Esophagus squamous epithelium (tissue), 5 donors: ENCODE measurements at regions not wholly inside any gene's neighbourhood (a gene's known extent, or its start where the extent isn't known, plus 50 kb on each side); places are given as distances from the start of the nearest gene placed in this dataset.

Experiments
- DNase-seq: peaks from one replicate; lab custom pipeline; 2025; lab: John Stamatoyannopoulos, UW
- H3K27ac ChIP-seq, 4 donors: fragments of 200-600 bp; sonication (generic); one replicate each; pipeline ENCODE4 v1.5.1; 2016 to 2019; ENCODE audit warnings: mild to moderate bottlenecking in 1 of 4
- H3K27me3 ChIP-seq, 4 donors: fragments of 200-600 bp; sonication (generic); 1 replicate in 3 of 4; 2 replicates in 1 of 4; pipeline versions ENCODE4 v1.5.1 to v1.6.0; 2017 to 2021; ENCODE audit warnings: antibody characterized with exemption in 1 of 4
- H3K36me3 ChIP-seq, 3 donors: fragments of 200-600 bp; sonication (generic); one replicate each; pipeline ENCODE4 v1.5.1; 2016 to 2019
- H3K4me1 ChIP-seq, 3 donors: fragments of 200-600 bp; sonication (generic); one replicate each; pipeline ENCODE4 v1.5.1; 2017 to 2019
- H3K4me3 ChIP-seq, 4 donors: fragments of 200-600 bp; sonication (generic); 1 replicate in 3 of 4; 2 replicates in 1 of 4; pipeline ENCODE4 v1.5.1; 2016 to 2019; ENCODE audit warnings: mild to moderate bottlenecking in 2 of 4, moderate library complexity in 1 of 4
- H3K9me3 ChIP-seq, 3 donors: fragments of 200-600 bp; sonication (generic); one replicate each; pipeline ENCODE4 v1.5.1; 2016 to 2019
- CTCF ChIP-seq, 6 experiments: fragments of 450-650 bp in 4 of 6; fragments of 200-600 bp in 2 of 6; sonication (generic) in 2 of 6; IDR thresholded peaks; one replicate each; pipeline ENCODE4 v1.5.1; 2016 to 2019; ENCODE audit warnings: antibody characterized with exemption in 6 of 6, mild to moderate bottlenecking in 4 of 6, moderate library complexity in 4 of 6
- POLR2A ChIP-seq, 4 donors: fragments of 450-650 bp; IDR thresholded peaks; one replicate each; pipeline ENCODE4 v1.6.1; 2017; ENCODE audit warnings: antibody characterized with exemption in 4 of 4, mild to moderate bottlenecking in 4 of 4, moderate library complexity in 3 of 4
- WGBS, 2 donors: methylation state at CpG; one replicate each; pipeline ENCODE4 v1.1.5; 2018; 5-methylcytosine and 5-hydroxymethylcytosine counted together
- intact Hi-C: fragments of 100-400 bp; cut with DNase I; formaldehyde crosslinking; loops from one replicate; pipeline ENCODE4 v1.15.0; 2022
- donor health status: DM: yes; HTN: yes; CAD: no.

GRCh38 chr21:35457097-35457804 is 408.1 kb upstream of the RUNX1 start:
- TF ChIP-seq CTCF (IDR thresholded peaks at IDR 0.05) (no peak), POLR2A (IDR thresholded peaks at IDR 0.05) (no peak)
- intact Hi-C loops, result no loop called here
- WGBS, 2 donors, result 74 to 87% methylated on average over 8 of the region's 8 CpGs

GRCh38 chr21:35451276-35451675 is 402.2 kb upstream of the RUNX1 start:
- Histone ChIP-seq H3K4me1 (no peaks in the 10 kb centered on the region), H3K4me3 (no peak overlapping the region), H3K9me3 (peaks cover 0 to 9% (median 0%) of the 10 kb centered on the region in 3 donors), H3K36me3 (no peaks in the 10 kb centered on the region), H3K27ac (no peak overlapping the region), H3K27me3 (no peaks in the 10 kb centered on the region)
- DNase-seq, result no peak
- WGBS, 2 donors, result 76 to 94% methylated on average over 1 of the region's 1 CpG
- TF ChIP-seq POLR2A (IDR thresholded peaks at IDR 0.05) (no peak), CTCF (IDR thresholded peaks at IDR 0.05) (no peak)
- intact Hi-C loops, result no loop called here

More at GRCh38 chr21:35457097-35457804, 408.1 kb upstream of the RUNX1 start:
- no peak overlapping the region for H3K27ac ChIP-seq
- H3K36me3 ChIP-seq, result no peaks in the 10 kb centered on the region
- DNase-seq, result no peak
- H3K9me3 ChIP-seq, result no peaks in the 10 kb centered on the region
- no peaks in the 10 kb centered on the region for H3K4me1 ChIP-seq
- no peaks in the 10 kb centered on the region for H3K27me3 ChIP-seq
- H3K4me3 ChIP-seq, result no peak overlapping the region

- H3K4me1 ChIP-seq, result no peaks in the 10 kb centered on the region
- DNase-seq, result no peak
- H3K9me3 ChIP-seq, result peaks cover 0 to 9% (median 0%) of the 10 kb centered on the region in 3 donors
- no peaks in the 10 kb centered on the region for H3K27me3 ChIP-seq
- 92 to 97% methylated on average over 3 to 4 of the region's 4 CpGs for WGBS, 2 donors
- no peak for TF ChIP-seq CTCF (IDR thresholded peaks at IDR 0.05)
- no peak for TF ChIP-seq POLR2A (IDR thresholded peaks at IDR 0.05)
- no peaks in the 10 kb centered on the region for H3K36me3 ChIP-seq
- no peak overlapping the region for H3K27ac ChIP-seq
- H3K4me3 ChIP-seq, result no peak overlapping the region
- intact Hi-C loops, result no loop called here
Measured at GRCh38 chr21:35450830-35451229, 401.7 kb upstream of the RUNX1 start.

- 78 to 85% methylated on average over 10 of the region's 10 CpGs for WGBS, 2 donors
- no peak overlapping the region for H3K27ac ChIP-seq
- H3K4me3 ChIP-seq, result no peak overlapping the region
- intact Hi-C loops, result no loop called here
- no peaks in the 10 kb centered on the region for H3K27me3 ChIP-seq
- peaks cover 0 to 9% (median 0%) of the 10 kb centered on the region in 3 donors for H3K9me3 ChIP-seq
- H3K36me3 ChIP-seq, result no peaks in the 10 kb centered on the region
- TF ChIP-seq POLR2A (IDR thresholded peaks at IDR 0.05) (no peak), CTCF (IDR thresholded peaks at IDR 0.05) (no peak)
- no peak for DNase-seq
- no peaks in the 10 kb centered on the region for H3K4me1 ChIP-seq
Measured at GRCh38 chr21:35449846-35450245, 400.7 kb upstream of the RUNX1 start.

- TF ChIP-seq POLR2A (IDR thresholded peaks at IDR 0.05), result no peak
- TF ChIP-seq CTCF (IDR thresholded peaks at IDR 0.05), result no peak
- intact Hi-C loops, result no loop called here
- H3K4me3 ChIP-seq, result no peak overlapping the region
- H3K27ac ChIP-seq, result no peak overlapping the region
- H3K4me1 ChIP-seq, result no peaks in the 10 kb centered on the region
- H3K9me3 ChIP-seq, result peaks cover 0 to 9% (median 0%) of the 10 kb centered on the region in 3 donors
- peaks cover 0 to 2% (median 0%) of the 10 kb centered on the region in 4 donors for H3K27me3 ChIP-seq
- H3K36me3 ChIP-seq, result no peaks in the 10 kb centered on the region
- DNase-seq, result no peak
- 89% methylated on average over 3 of the region's 3 CpGs for WGBS, 2 donors
Measured at GRCh38 chr21:35448876-35449599, 399.9 kb upstream of the RUNX1 start.
